Astrocyte (in vitro differentiated cells and primary cell): ENCODE measurements at regions not wholly inside any gene's neighbourhood (a gene's known extent, or its start where the extent isn't known, plus 50 kb on each side); places are given as distances from the start of the nearest gene placed in this dataset.

Source experiments
- DNase-seq: peaks from one replicate; pipeline ENCODE4 v3.0.0-alpha.2; 2010; ENCODE audit warnings: low read depth
- FAIRE-seq: peaks from 2 replicates; lab custom pipeline; 2011; peaks lifted over from hg19 to GRCh38; lab: Jason Lieb, UNC
- H2AFZ ChIP-seq: 2 replicates; pipeline ENCODE4 v1.6.0; 2012; ENCODE audit warnings: low read depth, low read length, inconsistent platforms
- H3K27ac ChIP-seq: 2 replicates; pipeline ENCODE4 v1.5.1; 2011; ENCODE audit warnings: low read depth, low read length, inconsistent platforms
- H3K27me3 ChIP-seq: 2 replicates; pipeline ENCODE4 v1.6.0; 2011; ENCODE audit warnings: low read length, inconsistent platforms; ENCODE audit not compliant: insufficient read depth
- H3K36me3 ChIP-seq: 2 replicates; pipeline ENCODE4 v1.5.1; 2011; ENCODE audit warnings: low read length, inconsistent platforms; ENCODE audit not compliant: insufficient read depth
- H3K4me1 ChIP-seq: 2 replicates; pipeline ENCODE4 v1.5.1; 2011; ENCODE audit warnings: low read length, inconsistent platforms; ENCODE audit not compliant: insufficient read depth
- H3K4me2 ChIP-seq: 2 replicates; pipeline ENCODE4 v1.6.0; 2012; ENCODE audit warnings: low read length, inconsistent platforms
- H3K4me3 ChIP-seq: 2 replicates; pipeline ENCODE4 v1.5.1; 2011; ENCODE audit warnings: low read depth, mild to moderate bottlenecking, low read length, inconsistent platforms; ENCODE audit not compliant: insufficient read depth
- H3K79me2 ChIP-seq: 2 replicates; pipeline ENCODE4 v1.6.0; 2012; ENCODE audit warnings: mild to moderate bottlenecking, low read length, inconsistent platforms; ENCODE audit not compliant: insufficient read depth
- H3K9ac ChIP-seq: 2 replicates; pipeline ENCODE4 v1.6.0; 2012; ENCODE audit warnings: mild to moderate bottlenecking, low read length, inconsistent platforms
- H3K9me3 ChIP-seq: 2 replicates; pipeline ENCODE4 v1.5.1; 2012; ENCODE audit warnings: low read depth, mild to moderate bottlenecking, low read length, inconsistent platforms; ENCODE audit not compliant: insufficient read depth
- H4K20me1 ChIP-seq: 2 replicates; pipeline ENCODE4 v1.6.0; 2012; ENCODE audit warnings: low read length, inconsistent platforms; ENCODE audit not compliant: insufficient read depth
- H3K27ac Mint-ChIP-seq: one replicate; pipeline ENCODE4 v1.8.0; 2021; ENCODE audit warnings: mild to moderate bottlenecking, mixed read lengths; ENCODE audit not compliant: unreplicated experiment
- H3K27me3 Mint-ChIP-seq: one replicate; pipeline ENCODE4 v1.8.0; 2021; ENCODE audit warnings: low read depth, mixed read lengths; ENCODE audit not compliant: unreplicated experiment
- H3K36me3 Mint-ChIP-seq: one replicate; pipeline ENCODE4 v1.8.0; 2021; ENCODE audit warnings: low read depth, mixed read lengths; ENCODE audit not compliant: unreplicated experiment
- H3K4me1 Mint-ChIP-seq: one replicate; pipeline ENCODE4 v1.8.0; 2021; ENCODE audit warnings: low read depth, mixed read lengths; ENCODE audit not compliant: unreplicated experiment
- H3K4me3 Mint-ChIP-seq: one replicate; pipeline ENCODE4 v1.8.0; 2021; ENCODE audit warnings: mild to moderate bottlenecking, moderate library complexity, mixed read lengths; ENCODE audit not compliant: unreplicated experiment
- H3K9me3 Mint-ChIP-seq: one replicate; pipeline ENCODE4 v1.8.0; 2021; ENCODE audit warnings: mild to moderate bottlenecking, mixed read lengths; ENCODE audit not compliant: unreplicated experiment
- EZH2 ChIP-seq: IDR thresholded peaks from 2 replicates; pipeline ENCODE4 v1.6.1; 2012; ENCODE audit warnings: mild to moderate bottlenecking, low read length, inconsistent platforms; ENCODE audit not compliant: insufficient read depth
- TF ChIP-seq, protein P1 (sequence below): IDR thresholded peaks from 2 replicates; pipeline ENCODE4 v1.5.1; 2011; ENCODE audit warnings: low read depth, mild to moderate bottlenecking, inconsistent platforms, low read length, moderate library complexity; ENCODE audit not compliant: insufficient read depth

DNA sequence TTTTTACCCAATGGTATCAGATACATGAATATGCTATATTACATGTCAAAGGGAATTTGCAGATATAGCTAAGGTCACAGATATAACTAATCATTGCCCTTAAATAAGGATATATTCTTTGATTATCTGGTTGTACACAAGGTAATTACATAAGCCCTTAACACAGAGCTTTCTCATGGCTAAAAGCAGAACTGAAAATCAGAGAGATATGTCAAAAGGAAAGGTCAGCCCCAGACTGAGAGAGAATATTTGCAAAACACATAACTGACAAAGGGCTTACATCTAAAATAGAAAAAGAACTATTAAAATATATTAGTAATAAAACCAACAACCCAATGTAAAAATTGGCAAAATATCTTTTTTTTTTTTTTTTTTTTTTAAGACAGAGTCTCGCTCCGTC, 1029.5 kb upstream of the LRRN3 start:
- no peak overlapping the region for H3K9ac ChIP-seq
- FAIRE-seq (no peak), DNase-seq (no peak)
- no peaks in the 10 kb centered on the region for H3K36me3 Mint-ChIP-seq
- TF ChIP-seq, protein P1, sequence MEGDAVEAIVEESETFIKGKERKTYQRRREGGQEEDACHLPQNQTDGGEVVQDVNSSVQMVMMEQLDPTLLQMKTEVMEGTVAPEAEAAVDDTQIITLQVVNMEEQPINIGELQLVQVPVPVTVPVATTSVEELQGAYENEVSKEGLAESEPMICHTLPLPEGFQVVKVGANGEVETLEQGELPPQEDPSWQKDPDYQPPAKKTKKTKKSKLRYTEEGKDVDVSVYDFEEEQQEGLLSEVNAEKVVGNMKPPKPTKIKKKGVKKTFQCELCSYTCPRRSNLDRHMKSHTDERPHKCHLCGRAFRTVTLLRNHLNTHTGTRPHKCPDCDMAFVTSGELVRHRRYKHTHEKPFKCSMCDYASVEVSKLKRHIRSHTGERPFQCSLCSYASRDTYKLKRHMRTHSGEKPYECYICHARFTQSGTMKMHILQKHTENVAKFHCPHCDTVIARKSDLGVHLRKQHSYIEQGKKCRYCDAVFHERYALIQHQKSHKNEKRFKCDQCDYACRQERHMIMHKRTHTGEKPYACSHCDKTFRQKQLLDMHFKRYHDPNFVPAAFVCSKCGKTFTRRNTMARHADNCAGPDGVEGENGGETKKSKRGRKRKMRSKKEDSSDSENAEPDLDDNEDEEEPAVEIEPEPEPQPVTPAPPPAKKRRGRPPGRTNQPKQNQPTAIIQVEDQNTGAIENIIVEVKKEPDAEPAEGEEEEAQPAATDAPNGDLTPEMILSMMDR: no peak
- TF ChIP-seq EZH2: no peak
- H3K4me3 Mint-ChIP-seq: no peak overlapping the region
- no peak overlapping the region for H3K27ac Mint-ChIP-seq
- no peaks in the 10 kb centered on the region for H3K27me3 Mint-ChIP-seq
- H3K4me2 ChIP-seq: no peak overlapping the region
- H3K27ac ChIP-seq: no peak overlapping the region
- no peaks in the 10 kb centered on the region for H3K36me3 ChIP-seq
- no peaks in the 10 kb centered on the region for H4K20me1 ChIP-seq
- no peak overlapping the region for H2AFZ ChIP-seq
- H3K4me1 Mint-ChIP-seq: no peaks in the 10 kb centered on the region
- no peaks in the 10 kb centered on the region for H3K4me1 ChIP-seq
- no peaks in the 10 kb centered on the region for H3K27me3 ChIP-seq
- H3K9me3 Mint-ChIP-seq: no peaks in the 10 kb centered on the region
- H3K79me2 ChIP-seq: no peaks in the 10 kb centered on the region
- no peak overlapping the region for H3K4me3 ChIP-seq
- H3K9me3 ChIP-seq: no peaks in the 10 kb centered on the region

DNA sequence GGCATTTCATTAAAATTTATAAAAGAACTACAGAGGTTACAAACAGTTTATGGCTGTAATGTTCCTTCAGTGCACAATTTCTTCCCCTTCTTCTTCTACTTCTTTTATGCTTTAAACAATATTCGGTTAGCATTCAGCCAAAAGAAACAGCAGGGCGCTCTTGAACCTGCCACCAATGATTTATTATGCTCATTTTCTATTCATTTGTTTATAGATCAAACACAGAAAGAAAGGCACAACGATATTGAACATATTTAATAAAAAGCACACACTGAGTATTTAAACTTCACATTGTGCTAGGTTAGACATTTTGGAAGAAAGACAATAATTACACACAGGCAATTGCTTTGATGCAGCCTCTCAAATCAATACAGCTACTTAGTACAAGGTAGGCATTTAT, 1025.8 kb upstream of the LRRN3 start:
- H3K9ac ChIP-seq: no peak overlapping the region
- no peaks in the 10 kb centered on the region for H3K9me3 ChIP-seq
- no peak overlapping the region for H3K4me3 ChIP-seq
- Mint-ChIP-seq H3K27me3 (no peaks in the 10 kb centered on the region), H3K27ac (no peak overlapping the region), H3K4me3 (no peak overlapping the region), H3K36me3 (no peaks in the 10 kb centered on the region), H3K9me3 (no peaks in the 10 kb centered on the region), H3K4me1 (no peaks in the 10 kb centered on the region)
- H4K20me1 ChIP-seq: no peaks in the 10 kb centered on the region
- no peaks in the 10 kb centered on the region for H3K79me2 ChIP-seq
- no peak overlapping the region for H3K27ac ChIP-seq
- H2AFZ ChIP-seq: no peak overlapping the region
- H3K27me3 ChIP-seq: no peaks in the 10 kb centered on the region
- FAIRE-seq (no peak), DNase-seq (no peak)
- no peaks in the 10 kb centered on the region for H3K36me3 ChIP-seq
- H3K4me1 ChIP-seq: no peaks in the 10 kb centered on the region
- TF ChIP-seq, protein P1: no peak
- TF ChIP-seq EZH2: no peak
- no peak overlapping the region for H3K4me2 ChIP-seq

GRCh38 chr7:110066843-110067242, 1024.1 kb upstream of the LRRN3 start:
- no peak overlapping the region for H3K4me3 ChIP-seq
- H3K4me1 ChIP-seq: no peaks in the 10 kb centered on the region
- H3K4me3 Mint-ChIP-seq: no peak overlapping the region
- FAIRE-seq: no peak
- no peak for DNase-seq
- H3K36me3 Mint-ChIP-seq: no peaks in the 10 kb centered on the region
- no peak for TF ChIP-seq EZH2
- TF ChIP-seq, protein P1: no peak
- H3K36me3 ChIP-seq: no peaks in the 10 kb centered on the region
- no peaks in the 10 kb centered on the region for H3K79me2 ChIP-seq
- H3K27ac Mint-ChIP-seq: no peak overlapping the region
- no peaks in the 10 kb centered on the region for H4K20me1 ChIP-seq
- H3K27me3 Mint-ChIP-seq: no peaks in the 10 kb centered on the region
- H3K4me1 Mint-ChIP-seq: no peaks in the 10 kb centered on the region
- no peak overlapping the region for H3K4me2 ChIP-seq
- no peak overlapping the region for H3K27ac ChIP-seq
- no peak overlapping the region for H3K9ac ChIP-seq
- no peak overlapping the region for H2AFZ ChIP-seq
- no peaks in the 10 kb centered on the region for H3K9me3 Mint-ChIP-seq
- H3K27me3 ChIP-seq: no peaks in the 10 kb centered on the region
- H3K9me3 ChIP-seq: no peaks in the 10 kb centered on the region
